ENCODE measurements at regions not wholly inside any gene's neighbourhood (a gene's known extent, or its start where the extent isn't known, plus 50 kb on each side); places are given as distances from the start of the nearest gene placed in this dataset.

- TF ChIP-seq CTCF (IDR thresholded peaks at IDR 0.05) (no peak), EZH2 (IDR thresholded peaks at IDR 0.05) (no peak), EZH2phosphoT487 (IDR thresholded peaks at IDR 0.05) (no peak)
These were observed 1216.3 kb upstream of the ACO1 start for GRCh38 chr9:31168161-31168560.

All from neural progenitor cell (in vitro differentiated cells).